GM12864 (cell line): ENCODE measurements at regions not wholly inside any gene's neighbourhood (a gene's known extent, or its start where the extent isn't known, plus 50 kb on each side); places are given as distances from the start of the nearest gene placed in this dataset.

ENCODE experiments used
- DNase-seq: peaks from one replicate; pipeline ENCODE4 v3.0.0-alpha.2; 2011; ENCODE audit warnings: low read depth
- H3K4me3 ChIP-seq: 2 replicates; pipeline ENCODE4 v1.5.1; 2011; ENCODE audit warnings: mild to moderate bottlenecking, low read depth, low read length, control low read depth
- TF ChIP-seq, protein P1 (sequence below): IDR thresholded peaks from 2 replicates; pipeline ENCODE4 v1.5.1; 2011; ENCODE audit warnings: low read depth, mild to moderate bottlenecking, moderate library complexity, low read length, control low read depth, inconsistent platforms; ENCODE audit errors: missing control alignments

- TF ChIP-seq, protein P1, sequence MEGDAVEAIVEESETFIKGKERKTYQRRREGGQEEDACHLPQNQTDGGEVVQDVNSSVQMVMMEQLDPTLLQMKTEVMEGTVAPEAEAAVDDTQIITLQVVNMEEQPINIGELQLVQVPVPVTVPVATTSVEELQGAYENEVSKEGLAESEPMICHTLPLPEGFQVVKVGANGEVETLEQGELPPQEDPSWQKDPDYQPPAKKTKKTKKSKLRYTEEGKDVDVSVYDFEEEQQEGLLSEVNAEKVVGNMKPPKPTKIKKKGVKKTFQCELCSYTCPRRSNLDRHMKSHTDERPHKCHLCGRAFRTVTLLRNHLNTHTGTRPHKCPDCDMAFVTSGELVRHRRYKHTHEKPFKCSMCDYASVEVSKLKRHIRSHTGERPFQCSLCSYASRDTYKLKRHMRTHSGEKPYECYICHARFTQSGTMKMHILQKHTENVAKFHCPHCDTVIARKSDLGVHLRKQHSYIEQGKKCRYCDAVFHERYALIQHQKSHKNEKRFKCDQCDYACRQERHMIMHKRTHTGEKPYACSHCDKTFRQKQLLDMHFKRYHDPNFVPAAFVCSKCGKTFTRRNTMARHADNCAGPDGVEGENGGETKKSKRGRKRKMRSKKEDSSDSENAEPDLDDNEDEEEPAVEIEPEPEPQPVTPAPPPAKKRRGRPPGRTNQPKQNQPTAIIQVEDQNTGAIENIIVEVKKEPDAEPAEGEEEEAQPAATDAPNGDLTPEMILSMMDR, result no peak
These were observed 235.7 kb downstream of the BUD13 start for GRCh38 chr11:116537121-116537520.

DNA sequence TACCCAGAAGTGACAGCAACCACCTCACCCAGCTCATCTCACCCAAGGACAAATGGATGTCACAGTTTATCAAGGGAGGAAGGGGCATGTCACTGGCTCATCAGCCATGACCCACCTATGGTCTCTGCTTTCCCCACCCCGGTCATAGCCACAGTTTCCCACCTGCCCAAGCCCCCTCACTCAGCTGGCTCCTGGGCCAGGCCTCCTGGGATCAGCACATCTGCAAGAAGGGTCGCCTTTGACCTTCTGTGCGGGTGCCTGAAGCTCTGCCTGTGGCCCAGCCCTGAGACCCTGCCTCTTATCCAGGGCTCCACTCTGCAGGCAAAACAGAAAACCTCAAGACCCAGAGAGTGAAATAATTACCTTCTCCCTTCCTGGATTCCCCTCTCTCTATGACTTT lies 236.4 kb downstream of the BUD13 start:
- no peak for DNase-seq
- H3K4me3 ChIP-seq, result no peak overlapping the region
- TF ChIP-seq, protein P1, result no peak

More at GRCh38 chr11:116537121-116537520, 235.7 kb downstream of the BUD13 start:
- no peak for DNase-seq
- H3K4me3 ChIP-seq, result no peak overlapping the region

DNA sequence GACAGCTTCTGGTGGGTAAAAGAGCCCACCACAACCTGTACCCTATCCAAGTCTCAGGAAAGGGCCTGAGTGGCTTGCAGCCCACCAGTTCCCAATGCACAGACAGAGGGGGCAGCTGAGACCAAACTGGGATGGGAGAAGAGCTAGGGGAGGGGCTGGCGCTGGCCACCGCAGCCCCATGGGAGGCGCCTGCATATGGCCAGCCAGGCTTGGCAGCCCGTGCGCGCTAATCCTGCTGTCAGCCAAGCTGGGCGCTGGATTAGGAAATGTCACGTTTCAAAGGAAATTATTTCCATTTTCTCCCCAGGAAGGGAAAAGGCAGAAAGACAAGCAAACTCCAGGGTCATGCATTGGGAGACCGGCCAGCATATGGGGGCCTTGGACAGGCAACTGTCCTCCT lies 236.8 kb downstream of the BUD13 start:
- TF ChIP-seq, protein P1, result no peak
- no peak overlapping the region for H3K4me3 ChIP-seq
- DNase-seq, result no peak

- TF ChIP-seq, protein P1, result no peak
- H3K4me3 ChIP-seq, result no peak overlapping the region
- DNase-seq, result no peak
These were observed 237.7 kb downstream of the BUD13 start for GRCh38 chr11:116535120-116535519.

DNA sequence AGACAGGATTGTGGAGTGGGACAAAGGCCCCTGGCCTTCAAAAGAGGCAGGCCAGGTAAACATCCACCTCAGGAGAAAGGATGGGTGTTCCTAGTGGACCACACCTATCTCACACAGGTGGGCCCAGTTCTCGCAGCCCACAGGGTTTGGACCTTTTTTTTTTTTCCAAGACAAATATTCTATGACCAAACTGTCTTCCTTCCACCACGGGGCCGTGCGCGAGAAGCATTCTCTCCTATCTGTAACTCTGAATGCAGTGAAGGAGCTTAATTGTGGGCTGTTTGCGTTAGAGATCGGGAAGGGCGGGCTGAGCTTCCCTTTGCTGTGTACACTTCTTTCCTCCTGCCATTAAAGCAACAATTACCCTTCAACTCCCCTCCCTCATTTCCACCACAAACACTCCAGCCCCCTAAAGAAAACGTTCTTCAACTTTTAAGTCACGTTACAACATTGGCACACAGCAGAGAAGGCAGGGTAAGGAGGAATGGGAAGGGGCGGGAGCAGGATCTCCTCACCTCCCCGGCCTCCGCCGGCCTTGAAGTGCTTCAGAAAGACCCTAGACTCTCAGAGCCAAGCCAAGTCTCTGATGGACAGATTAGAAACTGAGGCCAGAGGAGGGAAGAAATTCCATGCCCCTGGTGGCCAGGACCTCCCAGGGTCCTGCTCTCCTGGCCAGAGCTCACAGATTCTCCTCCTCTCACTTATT lies 238.4 kb downstream of the BUD13 start:
- no peak overlapping the region for H3K4me3 ChIP-seq
- DNase-seq, result no peak

DNA sequence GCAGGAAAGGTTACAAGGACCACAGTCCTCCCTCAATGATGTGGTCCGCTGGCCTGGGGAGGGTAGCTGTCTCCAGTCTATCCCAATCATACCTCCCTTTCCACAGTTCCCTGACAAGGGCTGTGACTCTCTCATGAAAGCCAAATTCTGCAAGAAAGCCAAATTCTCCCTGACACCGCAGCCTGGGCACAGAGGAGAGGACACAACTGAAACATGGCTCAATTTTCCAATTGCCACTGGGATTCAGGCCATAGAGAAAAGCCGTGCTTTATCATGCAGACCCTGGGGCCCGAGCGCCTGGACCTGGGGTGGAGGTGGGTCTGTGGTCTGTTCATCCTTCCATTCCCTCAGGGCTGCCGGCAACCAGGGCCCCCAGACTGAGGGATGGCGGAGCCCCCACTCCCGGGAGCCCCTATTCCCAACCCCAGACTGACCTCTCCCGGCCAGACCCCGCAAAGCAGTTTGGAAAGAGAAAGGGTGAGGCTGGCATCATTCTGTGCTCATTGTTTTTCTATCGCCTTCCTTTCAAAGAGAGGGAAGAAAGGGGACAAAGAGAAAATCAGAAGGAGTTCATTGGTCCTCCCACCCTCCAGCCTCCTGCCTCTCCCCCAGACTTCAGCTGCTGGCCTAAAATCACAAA lies 239.5 kb downstream of the BUD13 start:
- TF ChIP-seq, protein P1, result no peak

More for the DNA sequence above, 238.4 kb downstream of the BUD13 start:
- TF ChIP-seq, protein P1, result no peak

DNA sequence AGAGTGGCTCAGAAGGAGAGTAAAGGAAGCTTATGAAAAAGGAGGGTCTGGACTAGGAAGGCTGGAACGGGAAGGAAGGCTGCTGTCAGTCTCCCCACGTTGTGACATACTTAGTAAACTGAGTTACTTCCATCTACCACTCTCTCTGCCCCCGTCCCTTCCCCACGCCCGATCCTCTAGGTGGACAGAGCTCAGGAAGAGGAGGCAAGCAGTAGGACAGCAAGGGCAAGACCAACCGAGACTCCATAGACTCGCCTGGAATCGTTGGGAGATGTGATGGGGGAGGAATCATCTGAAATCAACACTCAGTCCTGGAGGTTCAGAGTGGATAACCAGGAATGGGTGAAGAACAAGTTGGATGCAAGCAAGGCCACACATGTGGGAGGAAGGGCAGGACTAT lies 240.7 kb downstream of the BUD13 start:
- DNase-seq, result no peak
- no peak overlapping the region for H3K4me3 ChIP-seq
- TF ChIP-seq, protein P1, result no peak

More for the DNA sequence above, 239.5 kb downstream of the BUD13 start:
- no peak overlapping the region for H3K4me3 ChIP-seq
- no peak for DNase-seq
